Inflammatory macrophage treated with lipopolysaccharide for 4 hours (primary cell): ENCODE measurements at regions not wholly inside any gene's neighbourhood (a gene's known extent, or its start where the extent isn't known, plus 50 kb on each side); places are given as distances from the start of the nearest gene placed in this dataset.

Source experiments
- DNase-seq: peaks from one replicate; pipeline ENCODE4 v3.0.0-alpha.2; 2020

DNA sequence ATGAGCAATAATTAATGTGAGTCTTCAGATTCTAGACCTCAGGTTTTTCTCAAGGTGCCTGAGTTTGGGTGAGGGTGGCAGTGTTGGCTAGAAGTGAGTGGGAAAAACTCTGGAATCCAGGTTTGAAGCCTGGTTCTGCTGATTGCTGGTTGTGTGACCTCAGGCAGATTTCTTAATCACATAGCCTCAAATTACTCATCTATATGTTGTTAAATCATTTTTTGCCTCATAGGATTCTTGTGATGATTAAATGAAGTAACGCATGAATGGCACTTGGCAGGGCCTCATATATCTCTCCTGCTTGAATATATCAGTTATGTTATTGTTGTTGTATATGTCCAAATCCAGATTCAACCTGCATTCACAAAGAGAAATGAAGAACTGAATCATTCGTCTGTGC is 60.5 kb downstream of the NR2F2 start:
- DNase-seq, result no peak

DNA sequence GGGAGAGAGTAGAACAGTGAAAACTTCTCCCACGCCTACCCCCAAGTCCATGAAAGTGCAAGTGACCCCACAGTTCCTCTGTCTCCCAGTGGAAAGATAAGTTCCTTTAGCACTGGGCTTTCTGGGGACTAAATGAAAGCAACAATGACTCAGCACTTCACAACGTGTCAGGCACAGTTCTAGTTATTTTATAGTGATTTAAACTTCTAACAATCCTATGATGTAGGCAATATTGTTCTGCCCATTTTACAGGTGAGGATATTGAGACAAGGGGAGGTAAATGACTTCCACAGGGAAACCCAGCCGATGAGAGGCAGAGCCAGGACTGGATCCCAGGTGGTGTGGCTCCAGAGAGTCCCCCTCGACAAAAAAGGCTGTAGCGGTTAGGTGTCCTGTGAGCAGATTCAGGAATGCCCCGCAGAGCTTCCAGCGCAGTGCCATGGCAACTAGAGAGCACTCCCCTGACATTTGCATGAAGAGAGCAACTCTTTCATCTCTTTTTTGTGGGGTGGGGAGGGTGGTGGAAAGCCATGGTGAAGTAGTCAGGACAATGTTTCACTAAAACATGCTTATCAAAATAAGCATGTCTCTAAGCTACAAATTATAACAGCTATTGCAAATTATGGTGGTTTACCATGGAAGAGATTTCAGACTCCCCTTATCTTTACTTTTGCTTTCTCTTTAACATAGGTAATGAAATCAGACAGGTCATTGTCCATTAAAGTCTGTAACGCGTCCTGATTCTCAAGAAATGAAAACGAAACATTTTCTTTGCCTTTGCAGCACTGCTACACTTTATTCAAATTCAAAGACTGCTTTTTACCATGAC is 62.1 kb downstream of the NR2F2 start:
- no peak for DNase-seq

DNA sequence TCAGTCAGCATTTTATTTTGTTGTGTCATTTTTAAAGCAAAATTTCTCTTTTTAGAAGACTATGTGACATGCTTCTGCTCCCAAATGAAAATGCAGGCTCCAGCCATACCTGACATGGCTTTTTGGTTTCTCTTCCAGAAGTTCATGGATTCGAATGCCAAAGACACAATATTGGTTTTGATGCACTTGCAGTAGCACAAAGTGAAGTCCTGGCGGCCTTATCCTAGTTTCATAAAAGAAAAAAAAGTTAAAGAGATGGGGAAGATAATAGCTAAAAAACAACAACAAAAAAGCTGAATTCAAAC is 62.7 kb downstream of the NR2F2 start:
- DNase-seq, result no peak

DNA sequence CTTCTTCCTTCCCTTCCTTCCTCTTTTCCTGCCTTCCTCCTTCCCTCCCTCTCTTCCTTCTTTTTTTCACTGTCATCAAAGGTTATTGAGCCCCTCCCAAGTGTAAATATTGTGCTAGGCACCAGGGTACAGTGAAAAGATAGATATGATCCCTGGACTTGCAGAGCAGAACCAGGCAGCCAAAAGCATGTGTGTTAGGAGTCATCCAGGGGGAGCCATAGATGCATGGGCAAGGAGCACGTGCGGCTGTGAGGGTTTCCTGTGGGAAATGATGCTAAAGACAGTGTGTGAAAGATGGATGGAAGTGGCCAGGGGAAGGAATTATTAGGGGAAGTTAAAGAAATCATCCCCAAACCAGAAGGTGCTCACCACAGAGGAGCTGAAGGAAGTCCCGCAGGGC is 65.2 kb downstream of the NR2F2 start:
- no peak for DNase-seq

DNA sequence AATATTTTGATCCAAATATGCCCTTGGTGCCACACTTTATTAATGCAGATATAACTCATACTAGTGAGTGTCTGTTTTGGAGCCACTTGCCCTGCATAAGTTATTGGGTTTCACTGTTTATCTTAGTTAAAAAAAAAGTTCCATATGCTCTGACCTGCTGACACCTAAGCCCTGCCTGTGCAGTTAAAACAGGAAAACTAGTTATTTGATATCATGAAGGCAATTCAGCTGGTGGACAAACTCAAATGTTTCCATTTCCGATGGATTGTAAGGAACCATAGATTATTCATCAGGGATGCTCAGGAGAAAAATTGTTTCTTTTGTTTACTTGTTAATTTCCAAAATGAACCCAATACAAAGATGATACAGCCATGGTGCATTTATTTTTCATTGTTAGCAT is 68.3 kb downstream of the NR2F2 start:
- DNase-seq, result no peak

DNA sequence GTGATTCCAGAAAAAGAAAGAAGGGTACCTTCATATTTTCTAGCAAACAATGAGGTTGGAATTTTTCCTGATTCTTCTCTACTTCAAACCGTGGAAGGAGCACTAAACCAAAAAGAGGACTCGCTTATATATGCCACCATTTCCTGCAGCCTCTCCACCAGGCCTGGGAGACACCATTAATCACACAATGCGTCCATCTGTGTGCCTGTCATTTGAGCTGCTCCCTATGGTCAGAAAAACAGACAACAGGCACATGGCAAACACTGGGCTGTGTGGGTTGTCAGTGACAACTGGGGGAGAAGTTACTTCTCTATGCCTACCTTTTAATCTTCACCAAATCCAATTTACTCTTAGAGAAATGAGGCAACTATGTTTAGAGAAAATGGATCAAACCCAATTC is 71.9 kb downstream of the NR2F2 start:
- DNase-seq, result no peak

DNA sequence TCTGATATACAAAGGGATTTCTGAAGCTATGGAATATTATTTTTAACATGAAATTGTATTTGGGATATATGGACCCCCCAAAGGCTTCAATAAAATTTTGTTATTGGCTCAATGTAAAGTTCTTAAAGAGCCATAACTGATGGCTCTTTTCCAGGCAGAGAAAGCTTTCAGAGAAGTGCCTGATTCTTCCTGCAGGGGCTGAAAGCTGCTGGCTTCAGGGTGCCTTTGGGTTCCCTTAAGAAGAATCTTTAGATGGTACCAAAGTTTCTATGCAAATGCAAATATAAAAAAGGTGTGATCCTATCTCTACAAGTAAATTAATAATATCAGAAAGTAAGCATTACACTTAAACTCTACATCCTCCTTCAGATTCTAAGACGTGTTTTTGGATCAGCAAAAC is 72.6 kb downstream of the NR2F2 start:
- no peak for DNase-seq

DNA sequence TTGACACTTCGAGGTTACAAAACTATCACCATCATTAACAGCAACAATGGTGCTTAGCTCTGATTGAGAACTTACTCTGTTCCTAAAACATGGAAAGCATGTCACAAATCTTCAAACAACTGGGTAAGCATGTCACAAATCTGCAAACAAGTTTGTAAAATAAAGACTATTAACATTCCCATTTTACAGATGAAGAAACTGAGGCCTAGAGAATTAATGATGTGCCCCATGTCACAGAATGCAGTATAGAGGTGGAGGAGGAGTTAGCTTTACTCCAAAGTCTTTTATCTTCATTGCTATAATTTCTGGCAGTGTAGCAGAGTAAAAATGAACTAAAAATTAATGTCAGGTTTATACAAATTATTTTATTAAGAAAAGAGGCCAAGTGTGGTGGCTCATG is 73.4 kb downstream of the NR2F2 start:
- no peak for DNase-seq

DNA sequence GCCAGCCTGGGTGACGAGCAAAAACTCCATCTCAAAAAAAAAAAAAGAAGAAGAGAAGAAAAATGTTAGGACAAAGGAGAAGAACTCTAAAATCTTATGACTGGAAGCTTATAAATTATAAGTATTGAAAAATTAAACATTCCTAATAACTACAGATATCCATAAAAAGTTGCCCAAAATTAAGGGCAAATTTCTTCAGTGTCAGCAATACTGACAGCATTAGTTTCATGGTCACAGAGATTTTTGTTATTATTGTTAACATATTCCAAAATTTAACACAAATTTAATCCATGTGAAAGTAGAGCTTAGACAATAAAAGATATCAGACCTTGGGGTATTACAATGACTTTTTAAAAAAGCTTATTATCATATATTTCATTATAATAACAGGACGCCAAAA is 74.1 kb downstream of the NR2F2 start:
- DNase-seq, result no peak

DNA sequence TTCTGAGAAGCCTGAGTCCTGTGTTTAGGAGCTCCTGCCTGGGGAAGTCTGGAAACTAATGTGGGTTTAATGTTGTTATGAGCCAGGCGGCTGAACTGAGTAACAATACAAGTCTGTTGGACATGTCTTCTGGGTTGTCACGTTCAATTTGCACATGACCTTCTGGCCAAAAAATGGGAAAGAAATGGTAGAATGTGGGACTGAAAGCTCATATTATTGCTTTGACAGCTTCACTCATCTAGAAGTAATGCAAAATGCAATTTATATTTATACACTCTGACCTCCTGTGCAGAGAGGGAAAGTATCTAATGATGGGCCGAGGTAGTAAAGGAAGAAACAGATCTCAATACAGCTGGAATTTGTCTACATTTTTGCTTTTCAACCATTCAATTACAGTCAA is 75.8 kb downstream of the NR2F2 start:
- DNase-seq, result no peak

DNA sequence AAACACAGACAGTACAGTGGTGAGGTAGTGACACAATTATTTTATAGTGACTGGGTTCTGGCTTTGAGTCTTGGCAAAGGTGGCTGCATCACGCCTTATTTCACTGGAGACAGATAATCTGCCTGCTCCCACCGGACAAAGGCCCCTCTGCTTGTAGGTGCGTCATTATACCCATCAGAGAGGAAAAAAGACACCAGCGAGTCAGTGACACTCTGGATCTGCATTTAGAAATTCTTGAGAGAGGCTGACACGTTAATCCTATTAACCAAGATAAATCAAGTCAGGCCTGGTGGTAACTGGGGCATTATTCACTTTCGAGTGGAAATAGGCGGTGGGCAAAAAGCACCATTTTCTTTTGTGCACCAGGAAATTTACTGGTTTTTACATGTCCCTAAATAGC is 76.2 kb downstream of the NR2F2 start:
- DNase-seq, result no peak

DNA sequence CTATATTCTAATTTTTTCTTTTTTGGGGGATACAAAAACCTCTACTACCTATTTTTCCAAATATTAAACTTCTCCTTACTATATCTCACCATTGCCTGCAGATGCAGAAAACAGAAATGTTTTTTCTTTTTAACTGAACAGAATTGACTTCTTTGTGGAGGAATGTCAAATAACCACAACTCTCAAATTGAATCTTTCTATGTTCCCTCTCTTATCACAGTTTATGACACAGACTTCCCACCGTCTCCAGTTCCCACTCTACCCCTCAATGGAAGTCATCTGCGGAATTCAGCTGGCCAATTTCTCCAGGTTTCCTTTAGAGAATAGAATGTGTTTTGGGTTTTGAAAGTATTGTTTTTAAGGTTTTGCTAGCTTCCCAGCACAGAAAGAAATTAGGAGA is 77.0 kb downstream of the NR2F2 start:
- DNase-seq, result no peak

DNA sequence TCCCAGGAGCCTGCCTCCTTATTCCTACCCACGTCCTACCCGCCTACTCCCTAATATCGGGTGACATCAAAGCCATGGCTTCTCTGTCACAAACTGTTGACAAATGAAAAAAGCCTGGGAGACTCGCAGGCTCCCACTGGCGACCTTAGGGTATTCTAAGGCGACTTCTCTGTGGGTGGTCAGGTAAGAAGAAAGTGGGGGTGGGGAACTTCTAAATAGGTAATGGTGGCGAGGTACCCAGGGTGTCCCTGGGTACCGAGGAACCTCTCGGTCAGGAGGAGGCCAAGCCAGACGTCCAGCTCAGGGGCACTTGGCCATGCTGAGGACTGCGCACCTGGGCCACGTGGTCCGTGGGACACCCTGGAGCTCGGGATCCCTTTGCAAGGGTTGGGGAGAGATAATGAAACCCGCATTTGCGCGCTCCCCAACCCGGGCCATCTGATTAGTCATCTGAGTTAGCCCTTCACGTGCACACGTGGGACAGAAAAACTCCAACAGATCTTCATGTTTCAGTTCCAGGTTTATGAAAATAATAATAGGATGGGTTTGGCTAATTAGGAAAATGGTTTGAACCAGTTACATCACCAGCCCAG is 78.2 kb downstream of the NR2F2 start:
- DNase-seq, result no peak

DNA sequence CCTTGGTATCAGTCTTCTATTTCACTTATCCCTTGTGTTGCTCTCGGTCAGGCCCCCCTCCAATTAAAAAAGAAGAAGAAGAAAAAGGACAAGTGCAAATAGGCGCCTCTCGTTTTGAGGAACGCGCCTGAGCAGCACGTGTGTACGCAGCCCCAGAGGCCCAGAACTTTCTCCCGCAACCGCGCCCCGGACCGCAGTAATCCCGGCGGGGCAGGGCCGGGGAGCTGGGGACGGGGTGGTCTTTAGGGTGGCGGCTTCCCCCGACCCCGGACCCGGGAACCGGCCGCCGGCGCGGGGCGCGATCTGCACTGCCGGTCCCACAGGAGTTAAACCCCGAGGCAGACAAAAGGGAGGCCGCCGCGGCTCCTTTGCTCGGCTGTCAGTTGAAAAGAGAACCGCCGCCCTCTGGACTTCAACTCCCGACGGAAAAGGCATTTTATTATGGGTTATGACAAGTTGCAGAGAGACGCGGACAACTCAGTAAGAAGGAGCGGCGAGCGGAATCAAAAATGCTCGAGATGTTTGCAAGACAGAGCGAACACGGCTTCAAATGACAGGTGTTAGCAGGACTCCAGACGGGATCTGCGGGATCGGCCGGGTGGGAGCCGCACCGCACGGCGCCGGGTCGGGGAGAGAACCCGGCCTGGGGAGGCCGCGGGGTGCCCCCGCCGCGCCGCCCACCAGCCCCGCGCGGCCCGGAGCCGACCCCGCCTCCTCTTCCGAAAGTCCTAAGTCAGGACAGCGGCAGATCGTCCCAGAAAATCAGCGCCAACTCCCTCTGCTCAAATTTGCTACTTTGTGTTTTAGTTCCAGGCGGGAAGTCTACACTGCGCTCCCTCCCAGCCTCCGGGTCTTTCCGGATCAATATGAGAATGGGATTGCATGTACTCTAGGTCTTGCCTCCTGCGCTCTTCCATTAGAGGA is 79.0 kb downstream of the NR2F2 start:
- DNase-seq, result no peak

DNA sequence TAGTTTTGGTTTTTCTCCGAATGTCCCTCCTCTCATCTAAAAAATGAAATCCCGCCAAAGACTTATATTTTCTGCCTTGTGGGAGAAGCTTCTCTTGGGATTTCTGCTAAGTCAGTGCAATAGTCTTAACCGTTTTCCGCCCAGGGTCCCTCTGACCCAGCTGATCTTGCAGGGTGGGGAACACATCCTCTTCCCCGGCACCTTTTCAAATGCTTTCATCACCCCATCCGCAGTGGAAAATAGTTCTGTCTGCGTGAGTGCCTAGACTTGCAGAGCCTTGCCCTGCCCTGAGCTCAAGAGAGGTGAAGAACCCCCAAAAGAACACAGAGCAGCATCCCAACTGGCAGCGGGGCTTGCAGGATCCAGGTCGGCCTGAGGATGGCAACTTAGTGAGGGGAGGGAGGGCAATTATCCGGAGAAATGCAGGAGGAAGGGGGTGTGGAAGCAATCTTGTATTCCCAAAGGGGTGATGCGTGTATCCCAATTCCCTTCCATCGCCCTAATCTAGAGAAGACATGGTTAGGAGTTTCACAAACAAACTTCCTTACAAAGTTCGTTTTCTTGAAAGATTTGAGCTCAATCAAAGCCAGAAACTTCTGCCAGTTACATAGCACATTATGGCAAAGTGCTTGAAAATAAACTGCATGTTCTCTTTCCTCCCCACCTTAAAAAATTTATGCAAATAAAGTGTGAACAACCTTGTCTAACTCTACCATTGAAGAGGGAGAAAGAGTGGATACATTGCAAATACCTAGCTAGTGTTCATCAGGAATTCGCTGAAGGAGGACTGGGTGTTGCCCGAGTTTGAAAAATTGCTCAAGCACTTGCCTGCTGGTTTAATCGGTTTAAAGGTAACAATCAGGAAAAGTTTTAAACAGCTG is 79.9 kb downstream of the NR2F2 start:
- no peak for DNase-seq

DNA sequence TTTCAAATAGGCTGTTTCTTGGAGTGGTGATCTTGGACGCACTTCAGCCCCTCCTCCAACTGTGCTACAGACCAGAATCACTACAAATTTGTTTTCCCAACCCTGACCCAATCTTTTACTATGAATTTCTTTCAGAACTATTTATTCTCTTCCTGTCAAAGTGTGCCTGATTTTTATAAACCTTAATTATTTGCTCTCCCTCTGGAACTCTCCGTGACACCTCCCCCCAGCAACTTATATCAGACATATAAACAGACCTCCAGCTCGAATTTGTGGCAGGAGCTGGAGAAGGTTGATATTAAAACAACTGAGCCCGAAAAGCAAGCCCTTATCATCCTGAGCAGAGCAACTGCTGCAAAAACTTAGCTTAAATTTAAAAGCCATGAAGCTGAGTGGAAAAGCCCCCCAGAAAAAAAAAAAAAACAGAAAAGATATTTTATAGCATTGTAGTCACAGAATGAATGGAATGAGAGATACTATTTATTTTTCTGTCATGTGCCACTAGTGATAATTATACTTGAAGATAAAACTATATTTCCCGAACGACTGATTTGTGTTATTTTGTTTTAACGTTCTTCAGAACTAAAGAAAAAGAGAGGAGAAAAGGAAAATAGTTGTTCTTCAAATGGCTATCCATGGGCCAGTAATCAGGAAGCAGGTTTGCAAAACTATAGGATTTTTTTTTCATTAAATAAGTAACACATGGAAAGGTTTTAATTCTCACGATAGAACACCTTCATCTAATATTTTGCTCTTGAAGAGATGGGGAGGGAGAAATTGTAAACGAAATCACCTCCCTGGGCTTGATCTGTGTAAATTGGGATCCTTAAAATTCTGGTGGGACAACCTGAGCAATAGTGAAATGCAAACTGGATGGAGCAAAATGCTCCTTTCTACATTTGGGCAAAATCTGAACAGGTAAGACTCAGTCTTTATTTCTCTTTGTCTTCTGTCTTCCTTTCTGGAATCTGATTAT is 80.8 kb downstream of the NR2F2 start:
- DNase-seq, result no peak

DNA sequence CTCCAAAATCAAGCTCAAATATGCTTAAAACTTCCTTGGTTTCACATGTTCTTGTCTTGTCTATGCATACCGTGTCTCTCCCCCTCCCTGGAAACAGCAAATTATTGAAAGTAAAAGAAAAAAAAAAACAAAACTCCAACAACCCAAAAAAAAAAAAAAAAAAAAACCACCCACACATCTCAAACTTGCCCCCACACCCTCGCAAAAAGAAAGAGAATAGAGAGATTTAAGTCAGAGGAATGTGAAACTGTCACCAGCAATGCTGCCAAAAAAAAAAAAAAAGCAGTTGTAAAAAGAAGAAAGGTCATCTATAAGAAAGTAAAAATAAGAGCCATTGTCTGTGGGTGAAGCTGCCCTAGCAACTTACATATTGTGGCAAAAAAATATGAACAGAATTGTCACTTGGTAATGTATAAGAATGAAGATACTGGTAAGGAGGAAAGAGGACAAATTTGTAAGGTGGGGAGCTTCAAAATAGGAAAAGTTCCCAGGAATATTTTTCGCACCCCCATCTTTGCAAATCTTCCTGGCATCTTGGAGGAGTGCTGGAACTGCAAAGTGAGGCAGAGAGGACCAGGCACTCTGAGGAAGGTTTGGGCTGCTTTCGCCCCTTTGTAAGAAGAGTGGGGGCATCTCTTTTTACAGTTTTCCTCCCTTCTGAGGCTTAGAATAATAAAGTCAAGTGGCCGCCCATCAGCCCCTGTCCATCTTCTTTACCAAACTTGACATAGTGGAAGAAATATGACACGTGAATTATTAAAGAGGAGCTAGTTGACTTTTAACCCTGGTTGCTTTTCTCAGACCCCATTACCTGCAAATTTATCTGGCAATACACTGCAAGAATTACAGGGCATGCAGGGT is 81.8 kb downstream of the NR2F2 start:
- no peak for DNase-seq

DNA sequence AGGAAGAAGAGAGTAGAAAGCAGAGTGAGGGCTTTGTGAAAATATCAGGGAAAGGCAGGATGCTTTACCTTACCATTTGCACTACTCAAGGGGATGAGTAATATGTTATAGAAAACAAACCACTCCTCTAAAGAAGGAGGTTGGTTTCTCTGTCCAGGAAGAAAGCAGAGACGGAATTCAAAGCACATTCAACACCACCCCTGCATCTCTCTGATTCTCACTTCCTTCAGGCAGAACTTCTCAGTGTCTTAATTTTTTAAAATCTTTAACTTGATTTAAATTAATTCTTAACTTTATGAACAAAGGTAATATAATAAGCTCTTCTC is 82.4 kb downstream of the NR2F2 start:
- no peak for DNase-seq

DNA sequence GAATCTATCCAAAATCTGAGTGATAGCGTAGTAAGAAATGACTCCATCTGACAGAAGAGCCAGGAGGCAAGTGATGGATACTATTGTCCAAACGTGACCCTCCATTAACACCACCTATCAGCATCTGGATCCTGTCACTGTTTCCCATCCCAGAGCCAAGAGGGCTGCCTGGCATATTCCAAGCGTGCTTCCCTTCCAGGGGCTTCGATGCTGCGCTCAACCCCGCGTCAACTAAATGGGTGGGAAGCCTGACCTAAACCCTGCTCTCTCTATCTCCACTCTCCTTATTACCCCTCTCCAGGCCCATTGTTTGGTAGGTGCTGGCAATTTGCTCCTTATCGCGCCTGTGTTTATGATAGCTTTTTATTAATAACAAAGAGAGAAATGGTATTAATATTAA is 83.2 kb downstream of the NR2F2 start:
- no peak for DNase-seq

DNA sequence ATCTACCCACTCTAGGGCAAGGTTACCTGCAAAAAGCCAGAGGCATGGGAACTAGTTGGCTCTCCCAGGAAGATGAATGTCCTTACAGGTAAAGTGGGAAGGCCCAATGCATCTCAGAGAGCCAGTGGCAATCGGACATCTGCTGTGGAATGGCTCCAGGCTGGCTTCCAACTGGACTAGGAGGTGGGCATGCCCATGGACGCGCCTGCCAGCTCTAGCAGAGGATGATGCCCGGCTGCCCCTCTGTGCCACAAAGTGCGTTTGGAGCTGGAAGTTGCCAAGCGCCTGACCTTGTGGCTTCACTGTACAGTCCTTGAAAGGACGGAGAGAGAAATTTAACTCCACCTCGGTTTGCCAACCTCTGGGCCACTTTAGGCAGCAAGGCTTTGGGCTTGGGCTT is 84.4 kb downstream of the NR2F2 start:
- DNase-seq, result no peak
